ENCODE measurements at regions not wholly inside any gene's neighbourhood (a gene's known extent, or its start where the extent isn't known, plus 50 kb on each side); places are given as distances from the start of the nearest gene placed in this dataset.
"Not testable (repeated sequence)": the region's sequence is repeated elsewhere in the genome, so short reads cannot be mapped to it uniquely, and the experiment has no call there.

- no peak for DNase-seq
These were observed 51.9 kb upstream of the TCERG1L start for GRCh38 chr10:131363416-131363815.

GRCh38 chr10:131371571-131371970 lies 60.0 kb upstream of the TCERG1L start:
- DNase-seq: no peak

- DNase-seq: no peak
These were observed 70.1 kb upstream of the TCERG1L start for GRCh38 chr10:131381576-131381975.

GRCh38 chr10:131385161-131385872 lies 73.8 kb upstream of the TCERG1L start:
- DNase-seq: not testable (repeated sequence)

- DNase-seq: no peak
These were observed 75.6 kb upstream of the TCERG1L start for GRCh38 chr10:131387018-131387529.

GRCh38 chr10:131391936-131392335 lies 80.4 kb upstream of the TCERG1L start:
- DNase-seq: no peak

GRCh38 chr10:131396121-131397050 lies 84.9 kb upstream of the TCERG1L start:
- DNase-seq: no peak

- no peak for DNase-seq
These were observed 86.6 kb upstream of the TCERG1L start for GRCh38 chr10:131398166-131398565.

- DNase-seq: no peak
These were observed 88.5 kb upstream of the TCERG1L start for GRCh38 chr10:131399981-131400380.

- DNase-seq: no peak
These were observed 89.0 kb upstream of the TCERG1L start for GRCh38 chr10:131400513-131400912.

- no peak for DNase-seq
These were observed 91.5 kb upstream of the TCERG1L start for GRCh38 chr10:131402771-131403650.

- DNase-seq: no peak
These were observed 92.4 kb upstream of the TCERG1L start for GRCh38 chr10:131403936-131404335.

- DNase-seq: no peak
These were observed 93.4 kb upstream of the TCERG1L start for GRCh38 chr10:131404886-131405285.

GRCh38 chr10:131406676-131407392 lies 95.3 kb upstream of the TCERG1L start:
- DNase-seq: no peak

GRCh38 chr10:131418681-131419080 lies 107.2 kb upstream of the TCERG1L start:
- DNase-seq: no peak

GRCh38 chr10:131419797-131420196 lies 108.3 kb upstream of the TCERG1L start:
- no peak for DNase-seq

- no peak for DNase-seq
These were observed 109.3 kb upstream of the TCERG1L start for GRCh38 chr10:131420867-131421266.

GRCh38 chr10:131421381-131421780 lies 109.9 kb upstream of the TCERG1L start:
- DNase-seq: no peak

- DNase-seq: no peak
These were observed 111.2 kb upstream of the TCERG1L start for GRCh38 chr10:131422731-131423130.

- no peak for DNase-seq
These were observed 112.5 kb upstream of the TCERG1L start for GRCh38 chr10:131424053-131424452.

GRCh38 chr10:131424836-131425491 lies 113.4 kb upstream of the TCERG1L start:
- DNase-seq: no peak
